ENCODE measurements at regions not wholly inside any gene's neighbourhood (a gene's known extent, or its start where the extent isn't known, plus 50 kb on each side); places are given as distances from the start of the nearest gene placed in this dataset.

DNA sequence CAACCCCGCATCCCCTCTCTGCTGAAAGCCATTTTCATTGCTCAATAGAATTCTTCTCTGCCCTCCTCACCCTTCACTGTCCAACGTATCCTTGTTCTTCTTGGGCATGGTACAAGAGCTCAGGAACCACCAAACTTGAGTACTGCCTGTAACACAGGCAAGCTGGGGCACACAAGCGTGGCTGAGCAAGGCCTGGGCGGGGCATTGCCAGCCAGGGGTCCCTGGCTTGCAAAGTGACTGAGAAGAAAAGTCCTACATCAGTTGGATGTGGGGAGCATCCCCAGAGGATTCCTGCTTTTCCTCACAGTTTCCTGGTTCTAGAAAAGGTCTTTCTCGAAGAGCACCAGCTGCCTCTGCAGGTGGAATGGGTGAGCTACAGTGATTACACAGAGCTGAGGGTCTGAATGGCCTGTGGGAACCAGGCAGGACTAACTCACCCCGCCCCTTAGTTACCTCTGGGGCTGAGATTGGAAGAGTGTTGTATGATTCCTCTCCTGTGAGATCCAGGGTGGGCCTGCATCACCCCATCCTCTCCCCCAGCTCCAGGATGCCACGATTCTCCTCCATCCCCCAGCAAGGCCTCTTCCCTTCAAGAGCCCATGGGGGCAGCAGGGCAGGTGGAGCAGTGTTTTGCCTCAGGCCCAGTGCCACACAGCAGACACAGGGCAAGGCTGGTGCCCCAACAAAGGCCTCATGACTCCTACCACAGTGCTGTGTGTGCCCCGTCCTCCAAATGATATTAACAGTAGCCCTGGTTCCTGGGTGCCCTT is 121.9 kb downstream of the MATN1 start:
- TF ChIP-seq, protein P1, sequence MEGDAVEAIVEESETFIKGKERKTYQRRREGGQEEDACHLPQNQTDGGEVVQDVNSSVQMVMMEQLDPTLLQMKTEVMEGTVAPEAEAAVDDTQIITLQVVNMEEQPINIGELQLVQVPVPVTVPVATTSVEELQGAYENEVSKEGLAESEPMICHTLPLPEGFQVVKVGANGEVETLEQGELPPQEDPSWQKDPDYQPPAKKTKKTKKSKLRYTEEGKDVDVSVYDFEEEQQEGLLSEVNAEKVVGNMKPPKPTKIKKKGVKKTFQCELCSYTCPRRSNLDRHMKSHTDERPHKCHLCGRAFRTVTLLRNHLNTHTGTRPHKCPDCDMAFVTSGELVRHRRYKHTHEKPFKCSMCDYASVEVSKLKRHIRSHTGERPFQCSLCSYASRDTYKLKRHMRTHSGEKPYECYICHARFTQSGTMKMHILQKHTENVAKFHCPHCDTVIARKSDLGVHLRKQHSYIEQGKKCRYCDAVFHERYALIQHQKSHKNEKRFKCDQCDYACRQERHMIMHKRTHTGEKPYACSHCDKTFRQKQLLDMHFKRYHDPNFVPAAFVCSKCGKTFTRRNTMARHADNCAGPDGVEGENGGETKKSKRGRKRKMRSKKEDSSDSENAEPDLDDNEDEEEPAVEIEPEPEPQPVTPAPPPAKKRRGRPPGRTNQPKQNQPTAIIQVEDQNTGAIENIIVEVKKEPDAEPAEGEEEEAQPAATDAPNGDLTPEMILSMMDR (IDR thresholded peaks at IDR 0.05) = no peak
- no peak for TF ChIP-seq POLR2A (IDR thresholded peaks at IDR 0.05)

All from upper lobe of left lung (tissue), 4 donors.